Ishikawa (cell line): ENCODE measurements at regions not wholly inside any gene's neighbourhood (a gene's known extent, or its start where the extent isn't known, plus 50 kb on each side); places are given as distances from the start of the nearest gene placed in this dataset.

Experiments
- CEBPB ChIP-seq: IDR thresholded peaks from 2 replicates; pipeline ENCODE4 v1.6.1; 2012
- CREB1 ChIP-seq: IDR thresholded peaks from 2 replicates; pipeline ENCODE4 v1.6.1; 2012; ENCODE audit warnings: low read depth
- EGR1 ChIP-seq: IDR thresholded peaks from 2 replicates; pipeline ENCODE4 v1.6.1; 2012
- EP300 ChIP-seq: IDR thresholded peaks from 2 replicates; pipeline ENCODE4 v1.6.1; 2012; ENCODE audit warnings: borderline replicate concordance
- FOXM1 ChIP-seq: IDR thresholded peaks from 2 replicates; pipeline ENCODE4 v1.6.1; 2012; ENCODE audit warnings: low read depth, borderline replicate concordance
- MAX ChIP-seq: IDR thresholded peaks from 2 replicates; pipeline ENCODE4 v1.6.1; 2012
- NFIC ChIP-seq: IDR thresholded peaks from 2 replicates; pipeline ENCODE4 v1.6.1; 2012
- RAD21 ChIP-seq: IDR thresholded peaks from 2 replicates; pipeline ENCODE4 v1.6.1; 2012; ENCODE audit warnings: low read depth
- REST ChIP-seq: IDR thresholded peaks from 2 replicates; pipeline ENCODE4 v1.6.1; 2012; ENCODE audit warnings: low read depth, mild to moderate bottlenecking
- TAF1 ChIP-seq: IDR thresholded peaks from 2 replicates; pipeline ENCODE4 v1.6.1; 2012; ENCODE audit warnings: low read depth, mild to moderate bottlenecking
- TCF12 ChIP-seq: IDR thresholded peaks from 2 replicates; pipeline ENCODE4 v1.6.1; 2012; ENCODE audit warnings: low read depth
- TEAD4 ChIP-seq: IDR thresholded peaks from 2 replicates; pipeline ENCODE4 v1.6.1; 2012
- USF1 ChIP-seq: IDR thresholded peaks from 2 replicates; pipeline ENCODE4 v1.6.1; 2012
- YY1 ChIP-seq: IDR thresholded peaks from 2 replicates; pipeline ENCODE4 v1.6.1; 2012; ENCODE audit warnings: low read depth
- ZBTB7A ChIP-seq: IDR thresholded peaks from 2 replicates; pipeline ENCODE4 v1.6.1; 2012; ENCODE audit warnings: low read depth

- TF ChIP-seq CEBPB (no peak), RAD21 (no peak), TEAD4 (no peak), ZBTB7A (no peak), YY1 (no peak), FOXM1 (no peak), TCF12 (no peak), REST (no peak), USF1 (no peak), TAF1 (no peak), EP300 (no peak)
Measured at GRCh38 chr2:41719756-41720155, 328.1 kb upstream of the PKDCC start.

GRCh38 chr2:41720331-41721251 is 327.2 kb upstream of the PKDCC start:
- TF ChIP-seq MAX: no peak
- no peak for TF ChIP-seq CREB1
- no peak for TF ChIP-seq EGR1

- no peak for TF ChIP-seq CREB1
- no peak for TF ChIP-seq TEAD4
- no peak for TF ChIP-seq TCF12
- TF ChIP-seq REST: no peak
- TF ChIP-seq MAX: no peak
- no peak for TF ChIP-seq ZBTB7A
- TF ChIP-seq USF1: no peak
- TF ChIP-seq EGR1: no peak
- no peak for TF ChIP-seq FOXM1
- no peak for TF ChIP-seq CEBPB
- TF ChIP-seq RAD21: no peak
- TF ChIP-seq NFIC: no peak
- no peak for TF ChIP-seq TAF1
- no peak for TF ChIP-seq EP300
- TF ChIP-seq YY1: no peak
Measured at GRCh38 chr2:41722668-41723369, 325.0 kb upstream of the PKDCC start.

- TF ChIP-seq NFIC: no peak
Measured at GRCh38 chr2:41723526-41723925, 324.3 kb upstream of the PKDCC start.

GRCh38 chr2:41724465-41724864 is 323.4 kb upstream of the PKDCC start:
- TF ChIP-seq EP300: no peak
- no peak for TF ChIP-seq FOXM1
- no peak for TF ChIP-seq EGR1
- no peak for TF ChIP-seq ZBTB7A
- no peak for TF ChIP-seq REST
- no peak for TF ChIP-seq YY1
